Chondrocyte (in vitro differentiated cells): ENCODE measurements at regions not wholly inside any gene's neighbourhood (a gene's known extent, or its start where the extent isn't known, plus 50 kb on each side); places are given as distances from the start of the nearest gene placed in this dataset.
A peak's percentile ranks its signal among the peaks of the same experiment; 100 is the strongest.
"Not testable (repeated sequence)": the region's sequence is repeated elsewhere in the genome, so short reads cannot be mapped to it uniquely, and the experiment has no call there.

ENCODE experiments used
- DNase-seq: peaks from one replicate; pipeline ENCODE4 v3.0.0; 2021; ENCODE audit warnings: mixed read lengths, low spot score
- H3K27ac Mint-ChIP-seq: one replicate; pipeline ENCODE4 v1.8.0; 2021; ENCODE audit warnings: mild to moderate bottlenecking, moderate library complexity, mixed read lengths; ENCODE audit not compliant: unreplicated experiment
- H3K27me3 Mint-ChIP-seq: 2 replicates; pipeline ENCODE4 v1.8.0; 2021; ENCODE audit warnings: low read depth, mixed read lengths
- H3K36me3 Mint-ChIP-seq: 2 replicates; pipeline ENCODE4 v1.8.0; 2021; ENCODE audit warnings: low read depth, mixed read lengths
- H3K4me1 Mint-ChIP-seq: 2 replicates; pipeline ENCODE4 v1.8.0; 2021; ENCODE audit warnings: low read depth, mild to moderate bottlenecking, mixed read lengths
- H3K4me3 Mint-ChIP-seq: one replicate; pipeline ENCODE4 v1.8.0; 2021; ENCODE audit warnings: mild to moderate bottlenecking, moderate library complexity, mixed read lengths; ENCODE audit not compliant: unreplicated experiment
- H3K9me3 Mint-ChIP-seq: 2 replicates; pipeline ENCODE4 v1.8.0; 2021; ENCODE audit warnings: low read depth, mixed read lengths
- TF ChIP-seq, protein P1 (sequence below): fragments of 200-600 bp; sonication (generic); IDR thresholded peaks from 2 replicates; pipeline ENCODE4 v1.5.0; 2021; ENCODE audit warnings: antibody characterized with exemption, mild to moderate bottlenecking, moderate library complexity

DNA sequence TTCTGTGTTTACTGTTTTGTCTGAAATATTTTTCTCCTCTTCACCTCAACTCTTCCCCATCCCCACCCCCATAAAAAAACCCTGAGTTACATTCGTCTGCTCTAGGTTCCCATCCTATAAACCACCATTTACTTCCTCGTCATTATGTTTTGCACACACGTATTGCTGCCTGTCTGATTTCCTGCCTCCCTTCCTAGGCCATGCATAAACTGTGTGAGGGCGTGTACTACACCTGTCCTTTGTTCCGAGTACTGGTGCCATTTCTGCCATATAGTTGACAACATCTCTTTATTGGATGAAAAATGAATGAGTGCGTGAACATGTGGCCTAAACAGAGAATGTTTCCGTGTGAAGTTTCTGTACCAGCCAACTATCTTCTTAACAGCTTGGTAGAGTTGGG, 258.5 kb upstream of the FAT1 start:
- H3K36me3 Mint-ChIP-seq = no peaks in the 10 kb centered on the region
- H3K27ac Mint-ChIP-seq = no peak overlapping the region
- H3K27me3 Mint-ChIP-seq = no peaks in the 10 kb centered on the region
- TF ChIP-seq, protein P1, sequence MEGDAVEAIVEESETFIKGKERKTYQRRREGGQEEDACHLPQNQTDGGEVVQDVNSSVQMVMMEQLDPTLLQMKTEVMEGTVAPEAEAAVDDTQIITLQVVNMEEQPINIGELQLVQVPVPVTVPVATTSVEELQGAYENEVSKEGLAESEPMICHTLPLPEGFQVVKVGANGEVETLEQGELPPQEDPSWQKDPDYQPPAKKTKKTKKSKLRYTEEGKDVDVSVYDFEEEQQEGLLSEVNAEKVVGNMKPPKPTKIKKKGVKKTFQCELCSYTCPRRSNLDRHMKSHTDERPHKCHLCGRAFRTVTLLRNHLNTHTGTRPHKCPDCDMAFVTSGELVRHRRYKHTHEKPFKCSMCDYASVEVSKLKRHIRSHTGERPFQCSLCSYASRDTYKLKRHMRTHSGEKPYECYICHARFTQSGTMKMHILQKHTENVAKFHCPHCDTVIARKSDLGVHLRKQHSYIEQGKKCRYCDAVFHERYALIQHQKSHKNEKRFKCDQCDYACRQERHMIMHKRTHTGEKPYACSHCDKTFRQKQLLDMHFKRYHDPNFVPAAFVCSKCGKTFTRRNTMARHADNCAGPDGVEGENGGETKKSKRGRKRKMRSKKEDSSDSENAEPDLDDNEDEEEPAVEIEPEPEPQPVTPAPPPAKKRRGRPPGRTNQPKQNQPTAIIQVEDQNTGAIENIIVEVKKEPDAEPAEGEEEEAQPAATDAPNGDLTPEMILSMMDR = no peak
- H3K4me1 Mint-ChIP-seq = peaks cover 19% of the 10 kb centered on the region
- H3K4me3 Mint-ChIP-seq = no peak overlapping the region
- no peaks in the 10 kb centered on the region for H3K9me3 Mint-ChIP-seq
- DNase-seq = no peak

DNA sequence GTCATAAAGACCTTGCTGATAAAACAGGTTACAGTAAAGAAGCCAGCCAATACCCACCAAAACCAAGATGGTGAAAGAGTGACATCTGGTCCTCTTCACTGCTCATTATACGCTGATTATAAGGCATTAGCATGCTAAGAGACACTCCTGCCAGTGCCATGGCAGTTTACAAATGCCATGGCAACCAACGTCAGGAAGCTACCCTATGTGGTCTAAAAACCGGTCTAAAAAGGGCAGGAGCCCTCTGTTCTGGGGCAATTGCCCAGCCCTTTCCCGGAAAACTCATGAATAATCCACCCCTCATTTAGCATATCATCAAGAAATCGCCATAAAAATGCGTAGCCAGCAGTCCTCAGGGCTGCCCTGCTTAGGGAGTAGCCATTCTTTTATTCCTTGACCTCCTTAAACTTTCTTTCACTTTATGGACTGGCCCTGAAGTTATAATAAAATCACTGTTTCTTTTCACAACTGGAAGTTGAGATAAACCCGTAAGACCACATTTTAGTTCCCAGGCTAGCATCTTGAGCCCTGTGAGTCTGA, 260.5 kb upstream of the FAT1 start:
- H3K36me3 Mint-ChIP-seq = no peaks in the 10 kb centered on the region
- H3K4me3 Mint-ChIP-seq = no peak overlapping the region
- no peaks in the 10 kb centered on the region for H3K9me3 Mint-ChIP-seq
- H3K4me1 Mint-ChIP-seq = peaks cover 14% of the 10 kb centered on the region
- H3K27me3 Mint-ChIP-seq = no peaks in the 10 kb centered on the region
- TF ChIP-seq, protein P1 = no peak
- H3K27ac Mint-ChIP-seq = no peak overlapping the region
- DNase-seq = no peak

DNA sequence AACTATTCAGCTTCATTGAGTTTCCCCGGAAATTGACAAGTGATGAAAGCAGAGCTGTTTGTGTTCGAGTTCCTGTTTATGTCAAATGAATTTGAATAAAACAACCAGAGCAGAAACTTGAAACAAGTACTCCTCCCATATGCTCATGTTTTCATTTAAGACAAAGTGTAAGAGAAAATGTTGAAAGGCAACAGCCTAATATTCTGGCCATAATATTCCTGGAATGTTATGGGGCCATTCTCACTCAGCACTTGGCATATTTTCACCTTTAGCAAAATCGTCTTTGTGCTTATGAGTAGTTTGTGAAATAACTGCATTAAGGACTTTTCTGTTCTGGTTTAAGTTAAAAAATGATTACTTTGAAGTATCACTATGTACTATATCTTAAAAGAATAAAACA, 276.0 kb upstream of the FAT1 start:
- TF ChIP-seq, protein P1 = no peak
- H3K4me1 Mint-ChIP-seq = peaks cover 24% of the 10 kb centered on the region
- peak overlapping the region; percentile 57 for H3K27ac Mint-ChIP-seq
- H3K36me3 Mint-ChIP-seq = no peaks in the 10 kb centered on the region
- no peak overlapping the region for H3K4me3 Mint-ChIP-seq
- no peaks in the 10 kb centered on the region for H3K27me3 Mint-ChIP-seq
- DNase-seq = no peak
- H3K9me3 Mint-ChIP-seq = peaks cover 4% of the 10 kb centered on the region

DNA sequence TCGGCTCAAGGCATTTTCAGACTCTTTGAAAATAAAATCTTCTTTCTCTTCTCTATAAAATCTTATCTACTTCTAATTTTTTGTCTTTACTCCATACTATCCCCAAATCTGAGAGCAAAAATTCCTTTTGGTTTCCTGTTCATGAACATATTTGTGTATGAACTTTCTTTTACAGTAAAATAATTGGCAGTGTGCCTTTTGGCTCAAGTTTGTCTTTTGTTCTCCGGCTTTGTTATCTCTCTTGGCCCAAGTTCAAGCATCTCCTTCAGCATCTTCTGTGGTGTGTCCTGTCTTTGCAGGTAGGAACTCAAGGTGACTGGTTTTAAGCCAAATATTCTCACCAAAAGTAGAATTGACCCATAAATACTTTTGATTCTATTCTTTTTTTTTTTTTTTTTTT, 276.6 kb upstream of the FAT1 start:
- no peak for DNase-seq

DNA sequence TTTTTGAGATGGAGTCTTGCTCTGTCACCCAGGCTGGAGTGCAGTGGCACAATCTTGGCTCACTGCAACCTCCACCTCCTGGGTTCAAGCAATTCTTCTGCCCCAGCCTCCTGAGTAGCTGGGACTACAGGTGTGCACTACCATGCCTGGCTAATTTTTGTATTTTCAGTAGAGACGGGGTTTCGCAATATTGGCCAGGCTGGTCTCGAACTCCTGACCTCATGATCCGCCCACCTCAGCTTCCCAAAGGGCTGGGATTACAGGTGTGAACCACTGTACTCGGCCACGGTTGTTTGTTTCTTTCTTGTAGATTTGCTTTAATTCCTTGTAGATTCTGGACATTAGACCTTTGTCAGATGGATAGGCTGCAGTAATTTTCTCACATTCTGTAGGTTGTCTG, 278.5 kb upstream of the FAT1 start:
- peaks cover 40% of the 10 kb centered on the region for H3K4me1 Mint-ChIP-seq
- not testable (repeated sequence) for DNase-seq, H3K9me3 Mint-ChIP-seq, H3K36me3 Mint-ChIP-seq, H3K27me3 Mint-ChIP-seq, H3K4me3 Mint-ChIP-seq
- H3K27ac Mint-ChIP-seq = peak overlapping the region; percentile 4

More for the DNA sequence above, 276.6 kb upstream of the FAT1 start:
- TF ChIP-seq, protein P1 = no peak
- Mint-ChIP-seq H3K27ac (no peak overlapping the region), H3K36me3 (no peaks in the 10 kb centered on the region), H3K27me3 (no peaks in the 10 kb centered on the region), H3K4me1 (peaks cover 24% of the 10 kb centered on the region), H3K9me3 (peaks cover 4% of the 10 kb centered on the region), H3K4me3 (no peak overlapping the region)

DNA sequence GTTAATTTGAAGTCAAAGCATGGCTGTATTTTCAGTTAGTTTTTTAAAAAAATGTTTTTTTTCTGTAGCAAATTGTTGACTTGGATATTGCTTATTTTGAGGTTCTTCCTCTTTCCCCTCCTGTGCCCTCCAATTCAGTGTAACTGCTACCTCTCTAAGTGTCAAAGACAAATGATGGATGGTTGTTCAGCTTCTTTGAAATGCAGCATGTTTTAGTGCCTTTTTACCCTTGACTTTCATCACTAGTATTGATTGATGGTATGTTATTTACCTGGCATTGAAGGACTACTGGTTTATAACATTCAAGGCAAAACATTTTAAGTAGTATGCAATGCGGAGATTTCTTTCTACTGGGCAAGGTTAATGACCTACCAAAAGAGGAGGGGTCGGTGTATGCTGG, 281.0 kb upstream of the FAT1 start:
- H3K36me3 Mint-ChIP-seq = no peaks in the 10 kb centered on the region
- no peaks in the 10 kb centered on the region for H3K27me3 Mint-ChIP-seq

More for the DNA sequence above, 281.0 kb upstream of the FAT1 start:
- TF ChIP-seq, protein P1 = no peak
- H3K27ac Mint-ChIP-seq = no peak overlapping the region
- H3K9me3 Mint-ChIP-seq = peaks cover 9% of the 10 kb centered on the region
- DNase-seq = no peak
- no peak overlapping the region for H3K4me3 Mint-ChIP-seq
- peaks cover 37% of the 10 kb centered on the region for H3K4me1 Mint-ChIP-seq
